DND-41 (cell line): ENCODE measurements at regions not wholly inside any gene's neighbourhood (a gene's known extent, or its start where the extent isn't known, plus 50 kb on each side); places are given as distances from the start of the nearest gene placed in this dataset.
"Not testable (repeated sequence)": the region's sequence is repeated elsewhere in the genome, so short reads cannot be mapped to it uniquely, and the experiment has no call there.

Source experiments
- ATAC-seq: fragments of 200-7000 bp; cut with Tn5 transposase; 3 replicates; pipeline ENCODE4 v1.9.1; 2021; ENCODE audit warnings: low read depth; ENCODE audit not compliant: insufficient read depth
- DNase-seq: peaks from one replicate; pipeline ENCODE4 v3.0.0-alpha.2; 2020
- H2AFZ ChIP-seq: 2 replicates; pipeline ENCODE4 v1.6.0; 2012; ENCODE audit warnings: low read depth, low read length
- H3K27ac ChIP-seq: 2 replicates; pipeline ENCODE4 v1.5.1; 2012; ENCODE audit warnings: low read length, inconsistent platforms
- H3K27me3 ChIP-seq: fragments of 200-600 bp; sonication (generic); 2 replicates; pipeline ENCODE4 v1.6.0; 2012; ENCODE audit warnings: low read length, mild to moderate bottlenecking, inconsistent platforms; ENCODE audit not compliant: insufficient read depth, poor library complexity
- H3K36me3 ChIP-seq: 2 replicates; pipeline ENCODE4 v1.5.1; 2012; ENCODE audit warnings: low read length, inconsistent platforms; ENCODE audit not compliant: insufficient read depth
- H3K4me1 ChIP-seq: 2 replicates; pipeline ENCODE4 v1.5.1; 2012; ENCODE audit warnings: mild to moderate bottlenecking, low read length; ENCODE audit not compliant: insufficient read depth
- H3K4me2 ChIP-seq: 2 replicates; pipeline ENCODE4 v1.6.0; 2012; ENCODE audit warnings: mild to moderate bottlenecking, moderate library complexity, low read length, inconsistent platforms; ENCODE audit not compliant: insufficient read depth
- H3K4me3 ChIP-seq, 2 experiments: fragments of 200-600 bp in 1 of 2; shearing (Covaris generic) in 1 of 2; 2 replicates each; pipeline ENCODE4 v1.5.1; 2012 to 2016; ENCODE audit warnings: inconsistent platforms in 2 of 2, low read length in 2 of 2, mild to moderate bottlenecking in 2 of 2, low read depth in 1 of 2, moderate library complexity in 1 of 2
- H3K79me2 ChIP-seq: 2 replicates; pipeline ENCODE4 v1.6.0; 2012; ENCODE audit warnings: low read length, inconsistent platforms; ENCODE audit not compliant: insufficient read depth
- H3K9ac ChIP-seq: 2 replicates; pipeline ENCODE4 v1.6.0; 2012; ENCODE audit warnings: low read depth, mild to moderate bottlenecking, inconsistent platforms, low read length, moderate library complexity
- H3K9me3 ChIP-seq: 2 replicates; pipeline ENCODE4 v1.5.1; 2012; ENCODE audit warnings: low read length, moderate library complexity, mild to moderate bottlenecking, inconsistent platforms; ENCODE audit not compliant: insufficient read depth, severe bottlenecking
- H4K20me1 ChIP-seq: 2 replicates; pipeline ENCODE4 v1.6.0; 2012; ENCODE audit warnings: low read length; ENCODE audit not compliant: insufficient read depth
- CTCF ChIP-seq: IDR thresholded peaks from 2 replicates; pipeline ENCODE4 v1.5.1; 2012; ENCODE audit warnings: borderline replicate concordance, low read length, moderate library complexity, mild to moderate bottlenecking; ENCODE audit not compliant: poor library complexity, severe bottlenecking; ENCODE audit errors: extremely low read depth
- EZH2 ChIP-seq: IDR thresholded peaks from 3 replicates; pipeline ENCODE4 v1.6.1; 2012; ENCODE audit warnings: borderline replicate concordance, low read depth, mild to moderate bottlenecking, moderate library complexity, low read length, inconsistent platforms; ENCODE audit not compliant: severe bottlenecking

- DNase-seq (no peak), ATAC-seq (no peak)
- Histone ChIP-seq H3K9me3 (no peaks in the 10 kb centered on the region), H3K4me3 (no peak overlapping the region), H3K36me3 (no peaks in the 10 kb centered on the region), H2AFZ (no peak overlapping the region), H3K27ac (no peak overlapping the region), H4K20me1 (no peaks in the 10 kb centered on the region), H3K9ac (no peak overlapping the region), H3K4me1 (peaks cover 21% of the 10 kb centered on the region), H3K27me3 (no peaks in the 10 kb centered on the region), H3K4me2 (no peak overlapping the region), H3K79me2 (no peaks in the 10 kb centered on the region)
- TF ChIP-seq CTCF = no peak
- TF ChIP-seq EZH2 = no peak
Observed at GRCh38 chr3:59237121-59237520, 187.3 kb upstream of the CFAP20DC start.

GRCh38 chr3:59235634-59236012, 185.8 kb upstream of the CFAP20DC start:
- no peak for TF ChIP-seq CTCF
- no peak for TF ChIP-seq EZH2
- Histone ChIP-seq H3K4me1 (peaks cover 21% of the 10 kb centered on the region), H3K4me2 (no peak overlapping the region), H3K36me3 (no peaks in the 10 kb centered on the region), H3K4me3 (no peak overlapping the region), H3K27me3 (no peaks in the 10 kb centered on the region), H4K20me1 (no peaks in the 10 kb centered on the region), H3K9ac (no peak overlapping the region), H2AFZ (no peak overlapping the region), H3K27ac (0 out of 2 replicates have a peak overlapping the region, but pooled peaks have one; percentile 32), H3K79me2 (no peaks in the 10 kb centered on the region), H3K9me3 (peaks cover 10% of the 10 kb centered on the region)
- peak; percentile 68 for ATAC-seq
- DNase-seq = peak; percentile 20

- no peaks in the 10 kb centered on the region for H3K36me3 ChIP-seq
- H3K4me1 ChIP-seq = peaks cover 21% of the 10 kb centered on the region
- no peak overlapping the region for H3K4me3 ChIP-seq
- no peak for TF ChIP-seq EZH2
- no peak for TF ChIP-seq CTCF
- H4K20me1 ChIP-seq = no peaks in the 10 kb centered on the region
- H3K27ac ChIP-seq = no peak overlapping the region
- DNase-seq = no peak
- H3K9ac ChIP-seq = no peak overlapping the region
- no peaks in the 10 kb centered on the region for H3K27me3 ChIP-seq
- H3K79me2 ChIP-seq = no peaks in the 10 kb centered on the region
- ATAC-seq = 0 out of 3 replicates have a peak, but pooled peaks have one; percentile 47
- no peak overlapping the region for H3K4me2 ChIP-seq
- no peak overlapping the region for H2AFZ ChIP-seq
- peaks cover 14% of the 10 kb centered on the region for H3K9me3 ChIP-seq
Observed at GRCh38 chr3:59234884-59235633, 185.2 kb upstream of the CFAP20DC start.

- H3K79me2 ChIP-seq, H3K36me3 ChIP-seq, H3K27me3 ChIP-seq, ATAC-seq, H3K4me2 ChIP-seq, DNase-seq, H3K4me3 ChIP-seq, H3K27ac ChIP-seq, H4K20me1 ChIP-seq, H2AFZ ChIP-seq, H3K9ac ChIP-seq: not testable (repeated sequence)
- Histone ChIP-seq H3K9me3 (peaks cover 17% of the 10 kb centered on the region), H3K4me1 (peaks cover 11% of the 10 kb centered on the region; the same call in 1 of the 2 replicates)
Observed at GRCh38 chr3:59230379-59230778, 180.6 kb upstream of the CFAP20DC start.
